ENCODE measurements at regions not wholly inside any gene's neighbourhood (a gene's known extent, or its start where the extent isn't known, plus 50 kb on each side); places are given as distances from the start of the nearest gene placed in this dataset.
A peak's percentile ranks its signal among the peaks of the same experiment; 100 is the strongest.
"Not testable (repeated sequence)": the region's sequence is repeated elsewhere in the genome, so short reads cannot be mapped to it uniquely, and the experiment has no call there.

DNA sequence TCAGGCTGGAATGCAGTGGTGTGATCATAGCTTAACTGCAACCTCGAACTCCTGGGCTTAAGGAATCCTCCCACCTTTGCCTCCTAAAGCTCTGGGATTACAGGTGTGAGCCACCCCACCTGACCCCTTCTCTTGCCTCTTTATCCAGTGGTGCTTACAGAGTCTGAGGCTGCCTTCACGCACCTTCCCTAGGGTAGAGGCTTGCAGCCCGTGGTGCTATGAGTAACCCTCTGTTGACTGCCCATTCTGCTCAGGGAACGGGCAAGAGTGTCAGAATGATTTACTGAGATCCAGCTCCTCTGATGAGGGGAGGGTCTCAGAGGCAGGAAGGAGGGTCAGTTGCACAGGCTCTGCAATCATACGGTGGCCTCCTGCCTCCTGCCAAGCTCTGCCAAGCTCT lies 125.1 kb upstream of the TBX3 start:
- H3K27ac ChIP-seq: no peak overlapping the region
- no peaks in the 10 kb centered on the region for H3K27me3 ChIP-seq
- DNase-seq: no peak
- H3K9me3 ChIP-seq: no peaks in the 10 kb centered on the region
- no peaks in the 10 kb centered on the region for H3K36me3 ChIP-seq
- H3K4me1 ChIP-seq: peaks cover 0 to 5% (median 0%) of the 10 kb centered on the region in 4 donors
- H3K4me3 ChIP-seq: no peak overlapping the region
- TF ChIP-seq, protein P1, sequence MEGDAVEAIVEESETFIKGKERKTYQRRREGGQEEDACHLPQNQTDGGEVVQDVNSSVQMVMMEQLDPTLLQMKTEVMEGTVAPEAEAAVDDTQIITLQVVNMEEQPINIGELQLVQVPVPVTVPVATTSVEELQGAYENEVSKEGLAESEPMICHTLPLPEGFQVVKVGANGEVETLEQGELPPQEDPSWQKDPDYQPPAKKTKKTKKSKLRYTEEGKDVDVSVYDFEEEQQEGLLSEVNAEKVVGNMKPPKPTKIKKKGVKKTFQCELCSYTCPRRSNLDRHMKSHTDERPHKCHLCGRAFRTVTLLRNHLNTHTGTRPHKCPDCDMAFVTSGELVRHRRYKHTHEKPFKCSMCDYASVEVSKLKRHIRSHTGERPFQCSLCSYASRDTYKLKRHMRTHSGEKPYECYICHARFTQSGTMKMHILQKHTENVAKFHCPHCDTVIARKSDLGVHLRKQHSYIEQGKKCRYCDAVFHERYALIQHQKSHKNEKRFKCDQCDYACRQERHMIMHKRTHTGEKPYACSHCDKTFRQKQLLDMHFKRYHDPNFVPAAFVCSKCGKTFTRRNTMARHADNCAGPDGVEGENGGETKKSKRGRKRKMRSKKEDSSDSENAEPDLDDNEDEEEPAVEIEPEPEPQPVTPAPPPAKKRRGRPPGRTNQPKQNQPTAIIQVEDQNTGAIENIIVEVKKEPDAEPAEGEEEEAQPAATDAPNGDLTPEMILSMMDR (IDR thresholded peaks at IDR 0.05): no peak
- TF ChIP-seq POLR2A (IDR thresholded peaks at IDR 0.05): no peak

DNA sequence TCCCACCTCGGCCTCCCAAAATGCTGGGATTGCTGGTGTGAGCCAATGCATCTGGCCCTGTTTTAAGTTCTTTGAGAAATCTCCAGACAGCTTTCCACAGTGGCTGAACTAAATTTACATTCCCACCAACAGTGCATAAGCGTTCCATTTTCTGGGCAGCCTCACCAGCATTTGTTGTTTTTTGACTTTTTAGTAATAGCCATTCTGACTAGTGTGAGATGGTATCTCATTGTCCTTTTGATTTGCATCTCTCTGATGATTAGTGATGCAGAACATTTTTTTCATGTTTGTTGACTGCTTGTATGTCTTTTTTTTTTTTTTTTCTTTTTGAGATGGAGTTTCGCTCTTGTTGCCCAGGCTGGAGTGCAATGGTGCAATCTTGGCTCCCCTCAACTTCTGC lies 117.4 kb upstream of the TBX3 start:
- H3K27me3 ChIP-seq, DNase-seq, H3K36me3 ChIP-seq, H3K4me1 ChIP-seq, H3K27ac ChIP-seq, H3K4me3 ChIP-seq, H3K9me3 ChIP-seq: not testable (repeated sequence)

GRCh38 chr12:114800566-114800965 lies 116.6 kb upstream of the TBX3 start:
- not testable (repeated sequence) for H3K27me3 ChIP-seq, DNase-seq, H3K4me1 ChIP-seq, H3K36me3 ChIP-seq, H3K4me3 ChIP-seq, H3K9me3 ChIP-seq, H3K27ac ChIP-seq

DNA sequence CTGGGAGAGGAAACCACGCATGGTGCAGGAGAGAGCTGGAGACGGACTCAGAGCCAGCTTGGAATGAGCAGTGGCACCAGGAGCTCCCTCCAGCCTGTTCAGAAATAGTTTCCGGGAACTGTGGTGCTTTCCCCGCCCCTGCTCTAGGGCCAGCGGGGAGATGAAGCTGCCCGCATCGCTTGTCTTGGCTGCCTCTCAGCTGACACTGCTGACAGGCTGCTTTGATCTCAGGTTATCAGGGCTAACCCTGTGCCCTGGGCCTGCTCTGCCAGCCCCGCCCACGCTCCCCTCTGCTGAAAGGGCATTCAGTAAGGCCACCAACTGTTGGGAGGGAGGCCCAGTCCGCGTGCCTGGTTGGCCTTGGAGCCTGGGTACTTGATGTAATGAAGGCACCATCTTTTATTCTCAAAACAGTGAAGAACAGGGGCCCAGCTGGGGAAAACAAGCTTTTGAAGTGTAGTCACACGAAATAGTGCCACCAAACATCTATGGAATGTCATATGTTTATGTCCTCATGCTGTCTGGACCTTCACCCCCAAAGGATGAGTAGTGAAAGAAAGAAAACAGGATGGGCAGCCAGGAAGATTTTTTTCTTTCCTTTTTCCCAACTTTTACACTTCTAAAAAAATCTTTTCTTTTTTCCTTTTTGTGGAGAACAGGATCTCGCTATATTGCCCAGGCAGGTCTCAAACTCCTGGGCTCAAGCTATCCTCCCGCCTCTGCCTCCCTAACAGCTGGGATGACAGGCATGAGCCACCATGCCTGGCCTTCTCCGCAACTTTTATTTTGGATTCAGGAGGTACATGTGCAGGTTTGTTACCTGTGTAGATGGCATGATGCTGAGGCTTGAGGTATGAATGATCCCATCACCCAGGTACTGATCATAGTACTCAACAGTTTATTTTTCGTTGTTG lies 115.9 kb upstream of the TBX3 start:
- Histone ChIP-seq H3K36me3 (no peaks in the 10 kb centered on the region), H3K4me3 (no peak overlapping the region), H3K27ac (peak overlapping the region in 1 of 4 donors; percentile 25), H3K27me3 (no peaks in the 10 kb centered on the region), H3K9me3 (no peaks in the 10 kb centered on the region), H3K4me1 (peaks cover 0 to 7% (median 0%) of the 10 kb centered on the region in 4 donors)
- peak; percentile 16 to 68 (median 65) for DNase-seq
- TF ChIP-seq, protein P1 (IDR thresholded peaks at IDR 0.05): no peak
- no peak for TF ChIP-seq POLR2A (IDR thresholded peaks at IDR 0.05)

DNA sequence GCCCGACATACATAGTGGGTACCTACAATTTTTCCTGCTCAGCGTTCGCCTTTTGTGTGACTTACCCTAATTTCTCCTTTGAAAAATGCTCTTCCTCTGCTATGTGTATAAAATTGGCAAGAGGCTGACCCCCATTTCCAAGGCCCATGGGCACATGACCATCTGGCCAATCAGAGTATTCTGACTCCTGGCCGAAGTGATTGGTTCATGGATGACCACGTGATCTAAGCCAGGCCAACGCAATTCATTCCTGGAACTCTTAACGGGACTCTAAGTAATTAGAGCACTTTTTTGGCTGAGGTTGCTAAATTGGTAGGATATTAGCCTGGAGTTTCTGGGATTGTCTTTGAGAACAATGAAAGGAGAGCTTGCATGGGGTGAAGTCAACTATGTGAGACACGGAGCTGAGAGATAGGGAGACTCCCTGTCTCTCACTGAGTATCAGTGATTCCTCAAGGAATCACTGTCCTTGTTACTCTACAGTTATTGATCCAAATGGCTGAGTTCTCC lies 110.1 kb upstream of the TBX3 start:
- no peaks in the 10 kb centered on the region for H3K27me3 ChIP-seq
- no peak for DNase-seq
- no peak overlapping the region for H3K27ac ChIP-seq
- no peaks in the 10 kb centered on the region for H3K36me3 ChIP-seq
- no peak overlapping the region for H3K4me3 ChIP-seq
- TF ChIP-seq, protein P1 (IDR thresholded peaks at IDR 0.05): no peak
- TF ChIP-seq POLR2A (IDR thresholded peaks at IDR 0.05): no peak
- H3K4me1 ChIP-seq: no peaks in the 10 kb centered on the region
- H3K9me3 ChIP-seq: no peaks in the 10 kb centered on the region

GRCh38 chr12:114790276-114790675 lies 106.3 kb upstream of the TBX3 start:
- DNase-seq: no peak
- H3K9me3 ChIP-seq: no peaks in the 10 kb centered on the region
- no peaks in the 10 kb centered on the region for H3K36me3 ChIP-seq
- H3K27me3 ChIP-seq: no peaks in the 10 kb centered on the region
- no peaks in the 10 kb centered on the region for H3K4me1 ChIP-seq
- H3K4me3 ChIP-seq: no peak overlapping the region
- H3K27ac ChIP-seq: no peak overlapping the region
- TF ChIP-seq, protein P1 (IDR thresholded peaks at IDR 0.05): no peak
- no peak for TF ChIP-seq POLR2A (IDR thresholded peaks at IDR 0.05)

All from Peyer's patch (tissue), 4 donors.